ENCODE measurements at regions not wholly inside any gene's neighbourhood (a gene's known extent, or its start where the extent isn't known, plus 50 kb on each side); places are given as distances from the start of the nearest gene placed in this dataset.

DNA sequence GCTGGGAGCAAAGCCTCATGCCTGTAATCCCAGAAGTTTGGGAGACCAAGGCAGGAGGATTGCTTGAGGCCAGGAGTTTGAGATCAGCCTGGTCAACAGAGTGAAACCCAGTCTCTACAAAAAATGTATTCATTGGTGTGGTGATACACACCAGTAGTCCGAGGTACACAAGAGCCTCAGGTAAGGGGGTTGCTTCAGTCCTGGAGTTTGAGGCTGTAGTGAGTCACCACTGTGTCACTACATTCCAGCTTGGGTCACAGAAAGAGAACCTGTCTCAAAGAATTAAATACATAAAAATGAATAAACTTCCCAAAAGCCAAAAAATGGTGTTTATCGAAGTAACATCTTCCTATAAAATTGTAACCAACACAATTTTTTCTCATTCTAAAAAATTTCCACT, 568.1 kb upstream of the LINC00305 start:
- TF ChIP-seq, protein P1, sequence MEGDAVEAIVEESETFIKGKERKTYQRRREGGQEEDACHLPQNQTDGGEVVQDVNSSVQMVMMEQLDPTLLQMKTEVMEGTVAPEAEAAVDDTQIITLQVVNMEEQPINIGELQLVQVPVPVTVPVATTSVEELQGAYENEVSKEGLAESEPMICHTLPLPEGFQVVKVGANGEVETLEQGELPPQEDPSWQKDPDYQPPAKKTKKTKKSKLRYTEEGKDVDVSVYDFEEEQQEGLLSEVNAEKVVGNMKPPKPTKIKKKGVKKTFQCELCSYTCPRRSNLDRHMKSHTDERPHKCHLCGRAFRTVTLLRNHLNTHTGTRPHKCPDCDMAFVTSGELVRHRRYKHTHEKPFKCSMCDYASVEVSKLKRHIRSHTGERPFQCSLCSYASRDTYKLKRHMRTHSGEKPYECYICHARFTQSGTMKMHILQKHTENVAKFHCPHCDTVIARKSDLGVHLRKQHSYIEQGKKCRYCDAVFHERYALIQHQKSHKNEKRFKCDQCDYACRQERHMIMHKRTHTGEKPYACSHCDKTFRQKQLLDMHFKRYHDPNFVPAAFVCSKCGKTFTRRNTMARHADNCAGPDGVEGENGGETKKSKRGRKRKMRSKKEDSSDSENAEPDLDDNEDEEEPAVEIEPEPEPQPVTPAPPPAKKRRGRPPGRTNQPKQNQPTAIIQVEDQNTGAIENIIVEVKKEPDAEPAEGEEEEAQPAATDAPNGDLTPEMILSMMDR (IDR thresholded peaks at IDR 0.05) = no peak
- no peak for TF ChIP-seq EP300 (IDR thresholded peaks at IDR 0.05)
